ENCODE measurements at regions not wholly inside any gene's neighbourhood (a gene's known extent, or its start where the extent isn't known, plus 50 kb on each side); places are given as distances from the start of the nearest gene placed in this dataset.

DNA sequence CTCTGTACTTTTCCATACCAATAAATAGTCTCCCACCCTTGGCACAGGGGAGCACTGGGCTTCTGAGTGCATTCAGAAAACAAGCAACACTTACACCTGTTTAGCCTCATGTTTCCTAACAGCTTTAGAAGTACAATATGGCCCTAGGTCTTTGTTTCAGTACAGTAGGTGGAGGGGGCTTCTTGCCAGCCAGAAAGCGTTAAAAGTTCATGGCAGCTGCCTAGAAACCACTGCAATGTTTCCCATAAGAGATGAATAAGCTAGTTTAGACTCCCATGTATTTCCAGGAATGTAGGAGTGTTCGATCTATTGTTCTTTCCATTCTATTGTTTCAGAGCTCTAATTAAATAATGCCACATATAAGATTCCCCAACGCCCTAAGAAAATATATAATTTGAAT lies 444.8 kb downstream of the ARHGEF28 start:
- DNase-seq = no peak

DNA sequence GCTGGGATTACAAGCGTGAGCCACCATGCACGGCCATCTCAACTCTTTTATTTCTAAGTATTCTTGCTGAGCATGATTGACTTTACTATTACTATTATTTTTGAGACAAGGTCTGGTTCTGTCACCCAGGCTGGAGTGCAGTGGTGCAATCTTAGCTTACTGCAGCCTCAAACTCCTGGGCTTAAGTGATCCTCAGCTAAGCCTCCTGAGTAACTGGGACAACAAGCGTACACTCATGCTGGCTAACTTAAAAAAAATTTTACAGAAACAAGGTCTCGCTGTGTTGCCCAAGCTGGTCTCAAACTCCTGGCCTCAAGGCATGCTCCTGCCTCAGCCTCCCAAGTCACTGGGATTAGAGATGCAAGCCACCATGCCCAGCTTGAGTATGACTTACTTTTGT lies 443.7 kb downstream of the ARHGEF28 start:
- DNase-seq = no peak

DNA sequence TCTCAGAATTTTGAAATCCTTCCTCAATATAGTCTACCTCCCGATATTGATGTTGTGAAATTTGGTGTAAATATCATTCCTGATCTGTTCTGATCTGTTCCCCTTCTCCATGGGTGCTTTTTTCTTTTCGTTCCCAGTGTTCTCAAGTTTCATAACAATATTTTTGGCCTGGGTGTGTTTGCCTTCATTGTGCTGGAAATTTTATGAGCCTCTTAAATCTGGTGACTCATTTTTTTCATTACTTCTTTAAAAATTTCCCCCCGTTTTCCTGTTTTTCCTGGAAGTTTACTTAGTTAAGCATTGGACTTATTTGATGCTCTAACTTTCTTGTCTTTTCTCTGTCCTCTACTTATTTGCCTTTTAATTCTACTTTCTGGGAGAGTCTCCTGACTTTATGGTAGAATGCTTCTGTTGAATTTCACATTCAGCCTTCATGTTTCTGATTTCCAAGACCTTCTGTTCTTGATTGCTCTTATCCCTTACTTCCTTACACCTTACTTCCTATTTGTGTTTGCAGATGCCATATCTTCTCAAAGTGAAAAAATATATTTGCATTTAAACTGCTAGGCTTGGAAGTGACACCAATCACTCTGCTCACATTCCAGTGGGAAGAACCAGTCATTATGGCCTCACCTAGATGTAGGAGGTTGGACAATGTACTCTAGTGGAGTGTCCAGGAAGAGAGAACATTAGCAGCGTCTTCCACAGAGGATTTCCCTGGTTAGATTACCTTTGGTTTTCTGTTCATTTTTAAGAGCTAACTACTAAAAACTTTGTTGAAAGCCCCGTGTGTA lies 441.9 kb downstream of the ARHGEF28 start:
- DNase-seq = no peak

DNA sequence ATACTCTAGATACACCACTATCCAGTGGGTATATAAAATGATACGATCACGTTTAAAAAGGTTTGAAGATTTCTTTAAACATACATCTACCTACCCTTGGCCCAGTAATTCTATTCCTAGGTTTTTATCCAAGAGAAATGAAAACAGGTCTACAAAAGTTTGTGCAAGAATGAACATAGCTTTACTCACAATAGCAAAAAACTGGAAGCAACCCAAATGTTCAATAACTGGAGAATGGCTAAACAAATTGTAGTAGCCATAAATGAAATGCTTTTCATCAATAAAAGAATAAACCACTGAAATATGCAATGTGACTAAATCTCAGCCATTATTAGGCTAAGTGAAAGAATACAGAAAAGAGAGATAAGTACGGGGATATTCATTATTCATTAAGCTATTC lies 438.9 kb downstream of the ARHGEF28 start:
- no peak for DNase-seq

DNA sequence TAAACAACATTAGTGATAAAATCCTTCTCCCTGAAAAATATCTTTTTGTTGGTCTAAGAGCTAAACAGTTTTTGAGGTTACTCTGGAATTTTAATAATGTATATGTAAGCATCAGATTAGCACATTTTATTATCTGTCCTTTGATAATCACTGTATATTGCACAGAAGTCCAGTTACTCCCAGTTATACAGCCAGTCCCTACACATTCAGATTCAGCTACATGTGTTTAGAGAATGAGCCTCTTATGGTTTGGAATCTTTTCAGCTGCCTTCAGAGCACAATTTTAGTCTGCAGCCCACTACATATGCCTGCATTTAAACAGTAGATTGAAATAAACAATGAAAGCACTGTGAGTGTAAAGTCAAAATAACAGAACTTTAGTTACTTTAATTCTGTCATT lies 438.2 kb downstream of the ARHGEF28 start:
- no peak for DNase-seq

DNA sequence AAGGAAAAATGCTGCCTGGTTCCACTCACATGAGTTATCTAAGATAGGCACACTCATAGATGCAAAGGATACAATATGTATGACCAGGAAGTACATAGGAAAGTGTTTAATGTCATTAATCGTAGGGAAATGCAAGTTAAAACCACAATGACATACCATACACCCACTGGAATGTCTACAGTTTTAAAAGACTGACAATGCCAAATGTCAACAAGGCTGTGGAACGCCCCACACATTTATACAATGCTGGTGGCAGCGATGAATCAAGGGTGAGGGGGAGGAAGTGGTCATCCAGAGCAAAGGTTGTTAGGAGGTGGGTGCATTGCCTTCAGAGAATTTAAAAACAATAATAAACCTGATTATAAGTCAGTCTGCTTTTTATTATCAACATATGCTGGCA lies 437.8 kb downstream of the ARHGEF28 start:
- no peak for DNase-seq

- DNase-seq = no peak
Measured at GRCh38 chr5:74063346-74063745, 437.4 kb downstream of the ARHGEF28 start.

DNA sequence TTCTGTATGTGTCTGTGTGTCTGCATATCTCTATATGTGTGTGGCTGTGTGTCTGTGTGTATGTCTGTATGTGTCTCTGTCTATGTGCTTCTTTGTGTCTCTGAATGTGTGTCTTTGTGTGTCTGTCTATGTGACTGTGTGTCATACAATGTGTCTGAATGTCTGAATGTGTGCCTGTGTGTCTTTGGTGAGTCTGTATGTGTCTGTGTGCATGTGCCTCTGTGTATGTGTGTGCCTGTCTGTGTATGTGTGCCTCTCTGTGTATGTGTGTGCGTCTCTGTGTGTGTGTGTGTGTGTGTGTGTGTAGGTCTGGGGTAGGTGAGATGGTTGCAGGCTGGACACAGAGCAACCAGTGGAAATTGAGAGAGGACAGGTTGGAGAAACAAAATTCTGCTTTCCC lies 435.3 kb downstream of the ARHGEF28 start:
- DNase-seq = no peak

GRCh38 chr5:74059706-74060105 lies 433.7 kb downstream of the ARHGEF28 start:
- DNase-seq = no peak

DNA sequence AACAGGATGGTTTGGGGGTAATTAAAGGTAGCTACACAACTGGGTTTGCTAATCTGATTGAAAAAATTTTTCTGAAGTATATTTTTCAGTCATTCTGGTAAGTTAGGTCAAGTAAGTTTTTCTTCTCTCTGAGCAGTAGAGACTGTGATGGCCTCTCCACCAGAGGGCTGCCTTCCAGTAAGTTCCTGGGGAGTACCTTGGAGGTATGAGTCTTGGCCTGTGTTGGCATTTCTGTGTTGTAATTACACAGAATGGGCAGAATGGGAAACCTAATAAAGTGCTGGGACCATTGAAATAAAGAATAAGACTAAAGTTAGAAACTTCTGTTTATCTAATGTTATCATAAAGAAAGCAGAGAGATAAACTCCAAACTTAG lies 430.8 kb downstream of the ARHGEF28 start:
- peak; percentile 4 for DNase-seq

GRCh38 chr5:74056107-74056788 lies 430.3 kb downstream of the ARHGEF28 start:
- no peak for DNase-seq

- no peak for DNase-seq
Measured at GRCh38 chr5:74055486-74056106, 429.6 kb downstream of the ARHGEF28 start.

DNA sequence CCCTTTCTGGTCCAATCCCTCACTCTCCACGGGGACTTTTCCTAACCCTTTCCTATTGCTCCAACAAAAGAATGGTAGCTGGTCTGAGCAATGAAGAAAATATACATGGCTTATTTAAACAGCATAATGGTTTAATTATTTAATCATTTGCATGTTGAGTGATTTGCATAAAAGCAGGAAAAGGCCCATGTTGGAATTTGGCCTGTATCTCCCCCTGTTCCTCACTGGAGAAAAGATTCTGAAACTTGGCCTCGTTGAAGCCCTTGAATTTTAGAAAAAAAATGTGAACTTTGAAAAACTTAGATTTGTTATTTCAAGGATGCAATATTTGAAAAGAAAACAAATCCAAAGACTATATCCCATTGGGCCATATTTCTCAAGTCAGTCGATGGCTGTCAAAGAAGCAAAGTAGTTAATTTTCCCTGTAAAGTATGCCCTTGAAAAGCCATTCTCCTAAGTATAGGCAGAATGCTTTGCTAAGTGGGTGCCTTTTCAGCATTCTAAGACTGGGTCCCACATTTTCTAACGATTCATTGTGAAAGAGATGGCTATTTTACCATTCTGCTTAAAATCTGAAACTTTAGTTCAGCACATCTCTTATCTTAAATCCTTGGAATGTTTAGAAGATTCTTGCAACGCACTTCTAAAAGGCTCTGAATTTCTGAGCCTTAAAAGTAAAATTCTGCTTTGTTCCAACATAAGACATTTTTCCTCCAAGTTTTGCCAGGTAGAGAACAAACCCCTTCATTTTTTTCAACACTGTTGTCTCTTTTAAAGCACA lies 428.8 kb downstream of the ARHGEF28 start:
- DNase-seq = no peak

- DNase-seq = no peak
Measured at GRCh38 chr5:74054139-74054538, 428.1 kb downstream of the ARHGEF28 start.

DNA sequence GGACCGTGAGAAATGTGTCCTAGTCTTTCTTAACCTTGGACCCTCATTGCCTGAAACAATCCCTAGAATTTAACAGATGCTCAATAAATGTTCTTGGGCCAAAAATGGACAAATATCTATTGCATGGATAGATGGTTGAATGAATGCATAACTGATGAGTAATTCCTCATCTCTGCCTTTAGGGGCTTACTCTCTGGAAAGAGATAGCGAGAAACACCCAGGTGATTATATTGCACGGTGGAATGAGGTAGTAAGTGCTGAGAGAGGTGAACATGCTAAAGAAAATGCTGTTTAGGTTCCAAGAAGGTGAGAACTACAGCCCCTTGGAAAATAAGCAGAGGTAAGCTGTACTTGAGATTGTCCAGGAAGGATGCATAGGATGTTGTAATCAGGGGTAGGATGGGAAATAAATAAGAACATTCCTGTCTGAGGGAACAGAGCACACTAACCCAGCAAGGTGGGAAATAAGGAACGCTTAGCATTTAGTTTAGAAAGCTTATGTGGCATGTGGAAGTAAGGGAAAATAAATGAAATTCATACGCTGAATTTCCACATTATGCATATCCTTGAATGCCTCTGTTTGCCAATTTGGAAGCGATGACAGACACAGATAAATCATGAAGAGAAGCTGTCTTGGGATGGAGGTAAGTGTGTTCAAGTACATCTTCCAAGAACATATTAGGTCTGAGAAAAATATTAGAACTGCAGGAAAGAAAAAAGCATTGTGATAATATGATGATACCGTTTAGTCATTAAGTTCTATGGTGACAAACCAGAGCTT lies 426.6 kb downstream of the ARHGEF28 start:
- DNase-seq = no peak

DNA sequence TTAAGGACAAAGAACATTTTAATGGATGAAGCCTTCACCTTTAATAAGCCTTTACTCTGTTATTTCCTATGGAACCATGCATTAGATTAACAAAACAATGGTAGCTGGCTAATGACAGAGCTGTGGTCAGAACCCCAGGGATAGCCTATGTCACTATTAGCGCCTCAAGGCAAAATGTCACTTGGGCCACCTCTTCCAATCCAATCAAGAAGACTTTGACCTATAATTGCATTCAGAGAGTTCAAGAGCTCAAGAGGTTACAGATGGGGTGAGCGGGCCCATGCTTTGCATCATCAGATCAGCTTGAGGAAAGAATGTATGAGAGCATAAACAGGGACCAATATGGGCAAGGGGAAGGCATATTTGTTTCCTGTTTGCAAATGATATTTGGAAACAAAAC lies 425.1 kb downstream of the ARHGEF28 start:
- no peak for DNase-seq

DNA sequence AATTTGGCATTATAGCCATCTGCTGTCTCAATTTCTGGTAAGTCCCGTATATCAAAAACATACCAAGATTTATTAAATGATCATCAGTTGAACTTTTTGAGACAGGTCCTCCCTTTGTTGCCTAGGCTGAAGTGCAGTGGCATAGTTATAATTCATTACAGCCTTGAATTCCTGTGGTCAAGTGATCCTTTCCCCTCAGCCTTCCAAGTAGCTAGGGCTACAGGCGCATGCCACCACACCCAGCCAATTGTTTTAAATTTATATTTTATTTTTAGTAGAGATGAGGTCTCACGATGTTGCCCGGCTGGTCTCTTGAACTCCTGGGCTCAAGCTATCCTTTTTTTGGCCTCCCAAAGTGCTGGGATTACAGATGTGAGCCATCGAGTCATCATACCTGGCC lies 418.9 kb downstream of the ARHGEF28 start:
- DNase-seq = no peak

DNA sequence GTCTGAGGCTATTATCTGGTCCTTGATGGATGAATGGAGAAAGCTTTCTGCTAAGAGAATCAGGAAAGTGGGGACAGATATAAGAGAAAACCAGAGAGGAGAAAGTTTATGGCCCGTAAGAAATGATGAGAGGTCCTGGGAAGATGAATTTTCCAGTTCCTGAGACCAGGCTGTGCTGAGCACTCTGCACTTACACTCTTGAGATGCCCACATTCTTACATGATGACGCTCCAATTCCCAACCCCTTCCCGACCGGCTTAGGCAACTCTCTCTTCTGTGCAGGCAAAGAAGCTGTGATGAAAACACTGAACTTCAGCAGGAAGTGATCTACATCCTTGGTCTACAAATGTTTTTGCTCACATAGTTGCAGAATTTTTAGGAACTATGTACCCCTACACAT lies 417.0 kb downstream of the ARHGEF28 start:
- no peak for DNase-seq

- no peak for DNase-seq
Measured at GRCh38 chr5:74042559-74042958, 416.6 kb downstream of the ARHGEF28 start.

GRCh38 chr5:74041913-74042312 lies 415.9 kb downstream of the ARHGEF28 start:
- no peak for DNase-seq

DNA sequence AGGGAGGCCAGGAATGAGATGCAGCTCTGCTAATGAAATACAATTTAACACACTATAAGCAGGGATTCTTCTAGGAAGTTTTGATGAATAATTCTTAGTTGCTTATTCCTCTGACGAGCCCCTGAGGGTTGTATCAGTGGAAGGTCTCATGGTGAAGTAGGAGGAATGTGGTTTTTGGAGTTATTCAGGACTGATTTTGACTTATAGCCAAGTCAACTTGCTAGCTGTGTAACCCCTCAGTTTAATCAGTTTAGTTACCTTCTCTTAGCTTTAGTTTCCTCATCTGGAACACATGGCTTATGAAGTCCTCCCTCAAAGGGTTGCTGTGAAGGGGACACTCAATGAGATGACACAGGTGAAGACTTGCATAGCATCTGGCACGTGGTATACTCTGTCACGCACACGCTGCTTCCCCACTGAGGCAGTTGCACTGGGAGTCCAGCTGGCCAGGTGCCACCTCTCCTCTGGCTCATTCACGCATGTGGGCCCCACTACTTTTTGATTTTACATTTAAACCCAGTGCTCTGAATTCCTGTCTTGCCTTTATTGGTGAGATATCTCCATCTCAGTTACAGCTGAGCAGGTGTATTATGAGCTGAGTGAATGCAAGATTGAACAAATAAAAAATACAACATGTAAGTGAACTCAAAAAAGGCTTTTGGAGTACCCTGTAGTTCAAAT lies 415.0 kb downstream of the ARHGEF28 start:
- no peak for DNase-seq

- DNase-seq = no peak
Measured at GRCh38 chr5:74040065-74040551, 414.1 kb downstream of the ARHGEF28 start.
